Central memory CD8-positive, alpha-beta T cell (primary cell): ENCODE measurements at regions not wholly inside any gene's neighbourhood (a gene's known extent, or its start where the extent isn't known, plus 50 kb on each side); places are given as distances from the start of the nearest gene placed in this dataset.

Source experiments
- ATAC-seq: fragments of 150-1000 bp; cut with Tn5 transposase; replicated peaks from 2 replicates; pipeline ENCODE4 v1.10.0; 2022; ENCODE audit warnings: mild to moderate bottlenecking, moderate FRiP score, moderate number of reproducible peaks; ENCODE audit not compliant: poor library complexity, severe bottlenecking; ENCODE audit errors: extremely low read depth
- DNase-seq, 2 donors: peaks; one replicate each; pipeline ENCODE4 v3.0.0; 2021; ENCODE audit warnings: low spot score in 2 of 2
- H3K27ac Mint-ChIP-seq: one replicate; pipeline ENCODE4 v1.8.0; 2022; ENCODE audit warnings: low read depth, mild to moderate bottlenecking, moderate library complexity, mixed read lengths
- H3K27me3 Mint-ChIP-seq: one replicate; pipeline ENCODE4 v1.8.0; 2022; ENCODE audit warnings: mixed read lengths
- H3K36me3 Mint-ChIP-seq: one replicate; pipeline ENCODE4 v1.8.0; 2022; ENCODE audit warnings: mild to moderate bottlenecking, moderate library complexity, mixed read lengths; ENCODE audit not compliant: insufficient read depth
- H3K4me1 Mint-ChIP-seq: one replicate; pipeline ENCODE4 v1.8.0; 2022; ENCODE audit warnings: mixed read lengths
- H3K4me3 Mint-ChIP-seq: one replicate; pipeline ENCODE4 v1.8.0; 2022; ENCODE audit warnings: mild to moderate bottlenecking, moderate library complexity, mixed read lengths
- H3K9me3 Mint-ChIP-seq: one replicate; pipeline ENCODE4 v1.8.0; 2022; ENCODE audit warnings: mixed read lengths

DNA sequence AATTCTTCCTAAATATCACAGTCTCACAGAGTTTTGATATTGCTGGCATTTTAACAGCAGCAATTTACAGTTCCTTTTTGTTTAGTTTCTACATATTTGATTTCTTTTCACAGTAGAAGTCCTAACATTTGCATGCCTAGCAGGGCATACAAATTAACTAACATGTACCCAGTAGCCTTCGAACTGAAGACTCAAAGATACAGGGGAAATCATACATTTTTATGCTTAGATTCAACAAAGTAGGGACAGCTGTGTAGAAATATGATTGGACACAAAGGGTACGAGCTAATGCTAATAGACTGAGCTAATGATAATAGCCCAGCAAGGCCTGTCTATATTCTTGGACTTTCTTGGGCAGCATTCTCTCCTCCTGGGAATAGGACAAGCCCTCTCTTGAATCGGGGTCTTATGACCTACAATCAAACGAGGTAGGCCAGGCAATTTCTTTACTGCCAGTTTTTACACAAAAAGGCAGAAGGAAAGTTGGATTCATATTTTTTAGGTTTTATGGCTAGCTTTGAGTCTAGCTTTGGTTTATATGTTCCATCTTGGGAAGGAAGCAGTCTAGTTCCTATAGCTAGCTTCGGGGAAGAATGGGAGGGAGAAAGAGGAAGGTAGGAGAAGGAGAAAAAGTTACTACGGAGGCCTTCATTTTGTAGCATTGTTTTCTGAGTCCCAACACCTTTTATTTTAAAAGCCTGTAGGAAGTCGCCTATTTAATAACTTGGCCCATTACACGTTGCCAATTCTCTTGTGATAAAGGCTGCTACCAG is 115.8 kb downstream of the HFE start:
- DNase-seq = no peak
- Mint-ChIP-seq H3K36me3 (peaks cover 36% of the 10 kb centered on the region), H3K4me1 (peaks cover 14% of the 10 kb centered on the region), H3K4me3 (peak overlapping the region; percentile 69), H3K27me3 (no peaks in the 10 kb centered on the region), H3K9me3 (no peaks in the 10 kb centered on the region), H3K27ac (no peak overlapping the region)
- no peak for ATAC-seq

DNA sequence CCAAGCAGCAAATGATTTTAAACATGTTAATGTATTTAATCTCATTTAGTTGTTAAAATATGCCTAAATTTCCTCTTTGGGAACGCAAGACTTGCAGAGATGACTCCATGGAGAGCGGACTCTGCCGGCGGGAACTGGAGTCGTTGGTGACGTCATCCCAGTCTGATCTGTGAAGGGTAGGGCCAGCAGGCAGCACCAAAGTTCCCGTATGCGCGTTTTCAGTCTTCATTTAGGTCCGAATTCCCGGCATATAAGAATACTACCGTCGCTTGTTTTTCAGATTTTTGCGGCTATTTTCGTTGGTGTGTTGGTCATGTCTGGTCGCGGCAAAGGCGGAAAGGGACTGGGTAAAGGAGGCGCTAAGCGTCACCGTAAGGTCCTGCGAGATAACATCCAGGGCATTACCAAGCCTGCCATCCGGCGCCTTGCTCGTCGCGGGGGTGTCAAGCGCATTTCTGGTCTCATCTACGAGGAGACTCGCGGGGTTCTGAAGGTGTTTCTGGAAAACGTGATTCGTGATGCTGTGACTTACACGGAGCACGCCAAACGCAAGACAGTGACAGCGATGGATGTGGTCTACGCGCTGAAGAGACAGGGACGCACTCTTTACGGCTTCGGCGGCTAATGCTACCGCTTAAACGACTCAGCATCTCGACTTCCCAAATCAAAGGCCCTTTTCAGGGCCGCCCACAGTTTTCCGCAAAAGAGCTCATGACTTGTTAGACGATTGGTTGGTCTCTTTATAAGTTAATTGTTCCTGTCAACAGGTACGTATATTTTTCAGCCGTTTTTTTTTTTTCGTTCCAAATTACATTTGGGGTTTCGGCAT is 117.3 kb downstream of the HFE start:
- peak; percentile 77 for ATAC-seq
- Mint-ChIP-seq H3K27me3 (no peaks in the 10 kb centered on the region), H3K4me1 (peaks cover 6% of the 10 kb centered on the region), H3K36me3 (peaks cover 24% of the 10 kb centered on the region), H3K9me3 (no peaks in the 10 kb centered on the region), H3K27ac (no peak overlapping the region), H3K4me3 (no peak overlapping the region)
- DNase-seq = peak; percentile 72 to 84

DNA sequence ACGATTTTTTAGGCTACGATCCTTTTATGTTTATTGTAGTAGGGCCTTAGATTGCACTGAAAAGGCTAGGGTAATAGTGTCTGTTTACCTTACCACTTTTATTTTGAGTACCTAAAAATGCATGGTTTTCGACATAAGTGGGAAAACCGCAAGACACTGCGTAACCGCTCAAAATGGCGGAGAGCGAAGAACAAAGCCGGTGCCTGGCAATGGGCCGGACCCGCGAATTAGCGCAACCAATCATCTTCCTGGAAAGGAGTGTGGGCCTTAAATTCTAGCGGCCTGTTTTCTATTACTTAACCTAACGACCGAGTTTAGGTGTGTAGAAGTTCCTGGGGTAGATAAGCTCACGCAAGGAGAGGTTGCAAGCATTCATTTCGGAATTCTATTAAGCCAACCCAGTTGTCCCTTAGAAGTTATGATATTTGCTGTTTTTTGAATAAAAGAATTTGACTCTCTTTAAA is 118.0 kb downstream of the HFE start:
- no peaks in the 10 kb centered on the region for H3K27me3 Mint-ChIP-seq
- H3K4me3 Mint-ChIP-seq = no peak overlapping the region
- H3K4me1 Mint-ChIP-seq = no peaks in the 10 kb centered on the region
- peak; percentile 72 for ATAC-seq
- no peak overlapping the region for H3K27ac Mint-ChIP-seq
- H3K36me3 Mint-ChIP-seq = peaks cover 19% of the 10 kb centered on the region
- no peaks in the 10 kb centered on the region for H3K9me3 Mint-ChIP-seq
- DNase-seq = peak; percentile 61 to 84

DNA sequence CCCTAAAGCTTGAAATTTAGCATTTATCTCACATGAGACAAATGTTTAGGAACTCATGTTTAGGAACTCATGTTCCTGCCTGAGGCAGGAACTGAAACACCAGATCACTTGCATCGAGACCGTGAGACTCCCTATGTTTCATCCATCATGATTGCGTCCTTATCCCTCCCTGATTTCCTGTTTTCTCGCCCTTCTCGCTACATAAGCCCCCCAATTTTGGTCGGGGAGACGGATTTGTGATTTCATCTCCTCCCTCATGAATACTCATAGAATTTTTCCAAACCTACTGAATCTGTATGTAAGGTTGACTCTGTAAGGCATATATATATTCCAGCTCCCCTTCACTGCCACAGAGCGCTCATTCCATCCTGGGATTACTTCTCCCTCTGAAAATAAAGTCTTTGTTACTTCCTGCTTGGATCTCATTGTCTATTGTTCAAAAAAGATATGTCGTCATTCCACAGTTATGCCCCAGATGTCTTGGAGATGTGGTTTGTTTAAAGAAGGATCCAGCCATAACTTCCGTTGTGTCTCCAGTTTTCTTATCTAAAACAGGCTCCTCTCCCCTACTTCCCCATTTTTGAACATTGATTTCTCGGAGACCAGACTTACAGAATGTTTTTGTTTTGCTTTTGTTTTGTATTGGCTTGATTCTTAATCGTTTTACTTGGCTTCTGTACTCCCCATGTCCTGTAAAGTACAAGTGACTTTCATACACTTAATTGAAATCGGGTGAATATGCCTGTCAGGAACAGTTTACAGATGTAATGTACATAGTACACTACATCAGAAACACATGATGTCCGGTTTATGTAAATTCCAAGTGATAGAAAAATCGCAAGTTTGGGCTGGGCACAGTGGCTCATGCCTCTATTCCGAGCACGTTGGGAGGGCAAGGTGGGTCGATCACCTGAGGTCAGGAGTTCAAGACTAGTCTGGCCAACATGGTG is 118.7 kb downstream of the HFE start:
- no peaks in the 10 kb centered on the region for H3K4me1 Mint-ChIP-seq
- DNase-seq = no peak
- no peak overlapping the region for H3K4me3 Mint-ChIP-seq
- H3K36me3 Mint-ChIP-seq = peaks cover 19% of the 10 kb centered on the region
- no peaks in the 10 kb centered on the region for H3K9me3 Mint-ChIP-seq
- H3K27ac Mint-ChIP-seq = no peak overlapping the region
- H3K27me3 Mint-ChIP-seq = no peaks in the 10 kb centered on the region
- ATAC-seq = no peak

DNA sequence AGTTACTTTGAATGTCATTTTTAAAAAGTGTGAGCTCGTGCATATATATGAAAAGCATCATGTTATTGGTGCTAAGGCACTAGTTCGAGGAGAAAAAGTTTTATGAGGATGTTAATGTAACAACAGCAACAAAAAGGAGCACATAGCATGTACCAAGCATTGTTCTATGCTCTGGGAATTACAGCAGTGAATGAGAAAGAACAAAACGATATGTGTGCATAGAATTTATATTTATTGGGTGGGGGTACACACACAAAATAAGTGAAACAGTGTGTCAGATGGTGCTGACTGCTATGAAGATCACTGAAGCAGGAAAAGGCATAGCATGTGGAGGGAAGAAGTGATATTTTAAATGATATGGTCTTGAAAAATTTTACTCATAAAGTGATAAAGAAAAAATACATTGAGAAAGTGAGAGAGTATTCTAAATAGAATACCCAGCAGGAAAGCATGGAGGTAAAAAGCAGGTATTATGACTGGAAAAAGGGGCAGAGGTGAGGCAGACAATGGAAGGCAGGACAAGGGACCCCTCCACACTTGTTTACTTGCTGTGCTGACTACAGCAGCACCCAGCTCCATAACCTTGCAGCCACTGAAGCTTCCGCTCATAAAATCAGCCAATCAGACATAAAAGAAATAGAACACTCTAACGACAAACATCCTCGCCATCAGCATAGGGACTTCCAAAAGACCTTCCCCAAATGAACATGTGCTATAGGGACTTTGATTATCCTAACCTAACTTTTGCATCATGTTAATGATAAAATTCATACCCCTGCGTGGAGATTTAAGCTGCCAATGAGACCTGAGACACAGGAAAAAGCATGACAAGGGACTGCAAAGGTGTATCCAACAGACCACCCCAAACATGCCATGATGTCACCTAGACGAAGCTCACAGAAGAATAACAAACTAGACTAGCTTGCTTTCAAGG is 119.9 kb downstream of the HFE start:
- Mint-ChIP-seq H3K4me3 (no peak overlapping the region), H3K36me3 (peaks cover 19% of the 10 kb centered on the region), H3K27ac (no peak overlapping the region), H3K9me3 (no peaks in the 10 kb centered on the region), H3K4me1 (no peaks in the 10 kb centered on the region), H3K27me3 (no peaks in the 10 kb centered on the region)
- DNase-seq = no peak
- ATAC-seq = no peak

DNA sequence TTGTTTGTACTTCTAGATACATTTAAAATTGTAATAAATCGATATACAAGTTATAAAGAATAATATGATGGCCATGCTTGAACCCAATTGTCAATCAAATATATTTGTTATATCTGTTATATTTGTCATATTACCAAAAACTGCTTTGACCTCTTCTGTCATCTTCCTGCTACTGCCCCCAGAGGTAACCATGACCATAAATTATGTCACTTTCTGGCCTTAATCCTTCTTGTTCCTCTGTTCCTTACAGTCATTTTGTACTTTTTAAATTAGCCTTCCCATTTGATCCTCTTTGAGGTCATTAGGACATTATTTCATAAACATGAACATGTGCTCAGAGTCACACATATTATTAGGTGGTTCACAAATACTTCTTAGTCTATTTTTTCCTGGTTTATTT is 124.7 kb downstream of the HFE start:
- H3K27me3 Mint-ChIP-seq = no peaks in the 10 kb centered on the region
- H3K27ac Mint-ChIP-seq = no peak overlapping the region
- H3K9me3 Mint-ChIP-seq = no peaks in the 10 kb centered on the region
- H3K36me3 Mint-ChIP-seq = peaks cover 2% of the 10 kb centered on the region
- ATAC-seq (no peak), DNase-seq (no peak)
- H3K4me3 Mint-ChIP-seq = no peak overlapping the region
- no peaks in the 10 kb centered on the region for H3K4me1 Mint-ChIP-seq

DNA sequence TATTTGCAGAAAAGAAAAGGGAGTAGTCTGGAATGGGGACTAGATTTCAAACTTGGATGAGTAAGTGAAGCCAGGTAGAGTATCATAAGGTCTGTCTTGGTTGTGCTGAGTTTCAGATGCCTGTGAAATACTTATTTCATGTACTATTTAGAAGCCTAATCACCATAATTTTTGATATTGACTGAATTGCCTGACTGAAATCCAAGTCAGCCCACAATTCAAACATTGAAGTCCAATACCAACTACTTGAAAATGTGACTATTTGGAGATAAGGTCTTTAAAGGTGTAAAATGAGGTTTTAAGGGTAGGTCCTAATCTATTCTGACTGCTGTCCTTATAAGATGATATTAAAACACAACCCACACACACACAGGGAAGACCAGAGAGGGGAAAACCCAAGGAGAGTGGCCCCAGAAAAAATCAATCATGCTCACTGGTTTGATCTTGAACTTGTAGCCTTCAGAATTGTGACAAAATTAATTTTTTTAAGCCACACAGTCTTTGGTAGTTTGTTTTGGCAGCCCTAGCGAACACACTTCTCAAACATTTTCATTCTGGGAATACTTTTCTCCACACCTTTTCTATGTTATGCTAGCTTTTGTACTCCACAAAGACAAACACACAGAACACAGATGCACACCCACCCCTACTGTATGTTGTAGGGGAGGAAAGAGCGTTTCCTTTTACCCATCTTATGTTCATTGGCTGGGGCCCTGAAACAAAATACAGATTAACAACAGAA is 126.3 kb downstream of the HFE start:
- Mint-ChIP-seq H3K4me1 (no peaks in the 10 kb centered on the region), H3K27me3 (no peaks in the 10 kb centered on the region), H3K36me3 (no peaks in the 10 kb centered on the region), H3K4me3 (no peak overlapping the region), H3K9me3 (no peaks in the 10 kb centered on the region), H3K27ac (no peak overlapping the region)
- DNase-seq (no peak), ATAC-seq (no peak)

DNA sequence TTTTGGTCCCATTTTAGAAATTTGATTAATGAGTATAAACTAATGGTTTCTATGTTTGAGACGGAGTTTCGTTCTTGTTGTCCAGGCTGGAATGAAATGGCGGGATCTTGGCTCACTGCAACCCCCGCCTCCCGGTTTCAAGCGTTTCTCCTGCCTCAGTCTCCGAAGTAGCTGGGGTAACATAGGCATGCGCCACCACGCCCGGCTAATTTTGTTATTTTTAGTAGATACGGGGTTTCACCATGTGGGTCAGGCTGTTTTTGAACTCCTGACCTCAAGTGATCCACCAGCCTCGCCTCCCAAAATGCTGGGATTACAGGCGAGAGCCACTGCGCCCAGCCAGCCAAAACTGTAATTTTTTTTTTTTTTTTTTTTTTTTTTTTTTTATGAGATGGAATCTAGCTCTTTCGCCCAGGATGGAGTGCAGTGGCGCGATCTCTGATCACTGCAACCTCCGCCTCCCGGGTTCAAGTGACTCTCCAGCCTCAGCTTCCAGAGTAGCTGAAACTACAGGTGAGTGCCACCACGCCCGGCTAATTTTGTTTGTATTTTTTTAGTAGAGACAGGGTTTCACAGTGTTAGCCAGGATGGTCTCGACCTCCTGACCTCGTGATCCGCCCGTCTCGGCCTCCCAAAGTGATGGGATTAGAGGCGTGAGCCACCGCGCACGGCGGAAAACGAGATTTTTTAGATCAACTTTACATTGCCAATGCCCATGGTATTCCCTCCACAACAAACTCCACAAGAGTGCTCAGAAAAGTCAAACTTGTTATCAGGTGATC is 127.8 kb downstream of the HFE start:
- Mint-ChIP-seq H3K4me3 (no peak overlapping the region), H3K27me3 (no peaks in the 10 kb centered on the region), H3K27ac (no peak overlapping the region), H3K36me3 (no peaks in the 10 kb centered on the region), H3K9me3 (no peaks in the 10 kb centered on the region), H3K4me1 (no peaks in the 10 kb centered on the region)
- no peak for DNase-seq
- ATAC-seq = no peak

DNA sequence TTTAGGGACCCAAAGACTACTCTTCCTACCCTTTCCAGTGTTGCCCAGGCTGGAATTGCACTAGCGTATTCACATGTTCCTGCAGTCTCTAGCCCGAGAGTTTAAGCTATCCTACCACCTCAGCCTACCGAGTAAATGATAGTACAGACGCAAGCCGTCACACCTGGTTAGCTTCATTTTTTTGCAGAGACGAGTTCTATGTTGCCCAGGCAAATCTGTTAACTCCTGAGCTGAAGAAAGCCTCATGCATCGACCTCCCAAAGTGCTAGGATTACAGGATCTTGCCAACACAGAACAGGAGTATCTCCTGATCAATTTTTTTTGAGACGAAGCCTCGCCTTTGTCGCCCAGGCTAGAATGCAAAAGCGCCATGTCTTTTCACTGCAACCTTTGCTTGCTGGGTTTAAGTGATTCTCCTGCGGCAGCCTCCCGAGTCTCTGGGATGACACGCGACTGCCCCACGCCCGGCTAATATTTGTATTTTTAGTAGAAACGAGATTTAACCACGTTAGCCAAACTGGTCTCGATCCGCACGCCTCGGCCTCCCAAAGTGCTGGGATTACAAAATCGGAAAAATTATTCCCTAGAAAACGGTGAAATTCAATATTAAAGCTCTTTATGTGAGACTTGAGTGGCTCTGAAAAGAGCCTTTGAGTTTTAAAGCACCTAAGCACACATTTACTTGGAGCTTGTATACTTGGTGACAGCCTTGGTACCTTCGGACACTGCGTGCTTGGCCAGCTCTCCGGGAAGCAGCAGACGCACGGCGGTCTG is 128.5 kb downstream of the HFE start:
- DNase-seq = peak in 1 of 2 donors; percentile 26

DNA sequence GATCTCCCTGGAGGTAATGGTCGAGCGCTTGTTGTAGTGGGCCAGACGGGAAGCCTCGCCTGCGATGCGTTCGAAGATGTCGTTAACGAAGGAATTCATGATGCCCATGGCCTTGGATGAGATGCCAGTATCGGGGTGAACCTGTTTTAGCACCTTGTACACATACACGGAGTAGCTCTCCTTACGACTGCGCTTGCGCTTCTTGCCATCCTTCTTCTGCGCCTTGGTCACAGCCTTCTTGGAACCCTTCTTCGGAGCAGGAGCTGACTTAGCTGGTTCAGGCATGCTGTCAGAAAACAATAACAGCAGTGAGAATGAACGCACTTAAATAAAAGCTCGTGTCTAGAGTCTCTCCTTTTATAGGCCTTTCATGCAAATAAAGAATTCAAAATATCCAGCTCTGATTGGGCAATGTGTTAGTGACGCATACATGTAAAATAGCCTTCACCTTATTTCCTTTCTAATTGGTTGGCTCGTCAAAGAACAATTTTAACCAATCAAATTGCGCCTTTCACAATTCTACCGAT is 129.2 kb downstream of the HFE start:
- Mint-ChIP-seq H3K27ac (no peak overlapping the region), H3K9me3 (no peaks in the 10 kb centered on the region), H3K4me1 (no peaks in the 10 kb centered on the region), H3K4me3 (no peak overlapping the region), H3K27me3 (no peaks in the 10 kb centered on the region), H3K36me3 (no peaks in the 10 kb centered on the region)
- DNase-seq (peak; percentile 70 to 83), ATAC-seq (peak; percentile 85)

More for the DNA sequence above, 128.5 kb downstream of the HFE start:
- H3K9me3 Mint-ChIP-seq = no peaks in the 10 kb centered on the region
- ATAC-seq = peak; percentile 11
- H3K27ac Mint-ChIP-seq = no peak overlapping the region
- no peaks in the 10 kb centered on the region for H3K4me1 Mint-ChIP-seq
- H3K36me3 Mint-ChIP-seq = no peaks in the 10 kb centered on the region
- no peaks in the 10 kb centered on the region for H3K27me3 Mint-ChIP-seq
- no peak overlapping the region for H3K4me3 Mint-ChIP-seq
